Hepatocyte (in vitro differentiated cells): ENCODE measurements at regions not wholly inside any gene's neighbourhood (a gene's known extent, or its start where the extent isn't known, plus 50 kb on each side); places are given as distances from the start of the nearest gene placed in this dataset.

Source experiments
- DNase-seq: peaks from one replicate; pipeline ENCODE4 v3.0.0-alpha.2; 2016; ENCODE audit warnings: low spot score
- H2AFZ ChIP-seq: fragments of 200-600 bp; sonication (generic); 2 replicates; pipeline ENCODE4 v1.6.0; 2016; ENCODE audit warnings: antibody characterized with exemption, mild to moderate bottlenecking
- H3K27ac ChIP-seq: fragments of 200-600 bp; sonication (generic); 2 replicates; pipeline ENCODE4 v1.5.1; 2016; ENCODE audit warnings: mild to moderate bottlenecking
- H3K27me3 ChIP-seq: fragments of 200-600 bp; sonication (generic); 2 replicates; pipeline ENCODE4 v1.6.1; 2016
- H3K36me3 ChIP-seq: fragments of 200-600 bp; sonication (generic); replicated peaks from 2 replicates; pipeline ENCODE4 v1.5.1; 2016; ENCODE audit warnings: low read depth; ENCODE audit not compliant: insufficient read depth
- H3K4me1 ChIP-seq: fragments of 200-600 bp; sonication (generic); 2 replicates; pipeline ENCODE4 v1.5.1; 2016; ENCODE audit warnings: mild to moderate bottlenecking, moderate library complexity; ENCODE audit not compliant: insufficient read depth
- H3K4me2 ChIP-seq: fragments of 200-600 bp; sonication (generic); 2 replicates; pipeline ENCODE4 v1.6.0; 2016
- H3K4me3 ChIP-seq: fragments of 200-600 bp; sonication (generic); 2 replicates; pipeline ENCODE4 v1.5.1; 2016; ENCODE audit warnings: mild to moderate bottlenecking
- H3K79me2 ChIP-seq: fragments of 200-600 bp; sonication (generic); 2 replicates; pipeline ENCODE4 v1.6.0; 2017; ENCODE audit warnings: mild to moderate bottlenecking
- H3K9me2 ChIP-seq: fragments of 200-600 bp; sonication (generic); replicated peaks from 2 replicates; pipeline ENCODE4 v1.6.0; 2017; ENCODE audit warnings: mild to moderate bottlenecking; ENCODE audit not compliant: insufficient read depth
- H3K9me3 ChIP-seq: fragments of 200-600 bp; sonication (generic); 2 replicates; pipeline ENCODE4 v1.5.1; 2016; ENCODE audit warnings: low read depth, mild to moderate bottlenecking
- H4K20me1 ChIP-seq: fragments of 200-600 bp; sonication (generic); 2 replicates; pipeline ENCODE4 v1.6.0; 2016; ENCODE audit warnings: mild to moderate bottlenecking; ENCODE audit not compliant: insufficient read depth, poor library complexity, severe bottlenecking
- CTCF ChIP-seq: fragments of 200-600 bp; sonication (generic); IDR thresholded peaks from 2 replicates; pipeline ENCODE4 v1.5.1; 2016; ENCODE audit warnings: antibody characterized with exemption, mild to moderate bottlenecking; ENCODE audit not compliant: poor library complexity
- EZH2 ChIP-seq: fragments of 200-600 bp; sonication (generic); IDR thresholded peaks from 2 replicates; pipeline ENCODE4 v1.6.1; 2016; ENCODE audit warnings: antibody characterized with exemption, mild to moderate bottlenecking, borderline replicate concordance
- EZH2phosphoT487 ChIP-seq: fragments of 200-600 bp; sonication (generic); IDR thresholded peaks from one replicate; pipeline ENCODE4 v1.6.1; 2018; ENCODE audit warnings: antibody characterized with exemption, mild to moderate bottlenecking, low read depth, moderate library complexity; ENCODE audit not compliant: unreplicated experiment, severe bottlenecking
- WGBS: methylation state at CpG from one replicate; pipeline ENCODE4 v1.1.6; 2016; ENCODE audit warnings: low lambda C conversion rate; ENCODE audit errors: missing lambda C conversion rate; 5-methylcytosine and 5-hydroxymethylcytosine counted together

GRCh38 chr22:48070083-48070482 is 1307.6 kb downstream of the TBC1D22A start:
- no peak overlapping the region for H3K4me3 ChIP-seq
- no peaks in the 10 kb centered on the region for H3K4me1 ChIP-seq
- no peak overlapping the region for H3K4me2 ChIP-seq
- no peaks in the 10 kb centered on the region for H3K79me2 ChIP-seq
- no peaks in the 10 kb centered on the region for H3K27me3 ChIP-seq
- no peak overlapping the region for H3K27ac ChIP-seq
- no peaks in the 10 kb centered on the region for H3K9me2 ChIP-seq
- no peaks in the 10 kb centered on the region for H4K20me1 ChIP-seq
- H3K9me3 ChIP-seq: no peaks in the 10 kb centered on the region
- no peak overlapping the region for H2AFZ ChIP-seq
- TF ChIP-seq EZH2 (no peak), CTCF (no peak), EZH2phosphoT487 (no peak)
- H3K36me3 ChIP-seq: no peaks in the 10 kb centered on the region
- no peak for DNase-seq
- 89% methylated on average over 9 of the region's 9 CpGs for WGBS

- no peak for DNase-seq
- H3K4me2 ChIP-seq: no peak overlapping the region
- no peak overlapping the region for H3K27ac ChIP-seq
- no peaks in the 10 kb centered on the region for H3K27me3 ChIP-seq
- H2AFZ ChIP-seq: no peak overlapping the region
- no peaks in the 10 kb centered on the region for H4K20me1 ChIP-seq
- H3K4me3 ChIP-seq: no peak overlapping the region
- no peak for TF ChIP-seq EZH2phosphoT487
- TF ChIP-seq EZH2: no peak
- no peak for TF ChIP-seq CTCF
- no peaks in the 10 kb centered on the region for H3K9me2 ChIP-seq
- 83% methylated on average over 2 of the region's 2 CpGs for WGBS
- no peaks in the 10 kb centered on the region for H3K79me2 ChIP-seq
- no peaks in the 10 kb centered on the region for H3K9me3 ChIP-seq
- H3K4me1 ChIP-seq: no peaks in the 10 kb centered on the region
- H3K36me3 ChIP-seq: no peaks in the 10 kb centered on the region
Measured at GRCh38 chr22:48069256-48069655, 1306.8 kb downstream of the TBC1D22A start.

GRCh38 chr22:48068323-48068885 is 1306.0 kb downstream of the TBC1D22A start:
- no peaks in the 10 kb centered on the region for H3K79me2 ChIP-seq
- no peak overlapping the region for H2AFZ ChIP-seq
- H3K4me3 ChIP-seq: no peak overlapping the region
- TF ChIP-seq EZH2phosphoT487 (no peak), EZH2 (no peak), CTCF (no peak)
- 91% methylated on average over 18 of the region's 18 CpGs for WGBS
- no peaks in the 10 kb centered on the region for H3K9me2 ChIP-seq
- H3K36me3 ChIP-seq: no peaks in the 10 kb centered on the region
- H3K4me1 ChIP-seq: no peaks in the 10 kb centered on the region
- H3K27me3 ChIP-seq: no peaks in the 10 kb centered on the region
- no peaks in the 10 kb centered on the region for H3K9me3 ChIP-seq
- H3K27ac ChIP-seq: no peak overlapping the region
- H3K4me2 ChIP-seq: no peak overlapping the region
- H4K20me1 ChIP-seq: no peaks in the 10 kb centered on the region
- DNase-seq: no peak

- no peak overlapping the region for H3K4me3 ChIP-seq
- H3K36me3 ChIP-seq: no peaks in the 10 kb centered on the region
- no peak overlapping the region for H2AFZ ChIP-seq
- no peak overlapping the region for H3K27ac ChIP-seq
- no peaks in the 10 kb centered on the region for H3K79me2 ChIP-seq
- 89% methylated on average over 7 of the region's 7 CpGs for WGBS
- DNase-seq: no peak
- H3K9me3 ChIP-seq: no peaks in the 10 kb centered on the region
- no peaks in the 10 kb centered on the region for H3K27me3 ChIP-seq
- TF ChIP-seq EZH2: no peak
- TF ChIP-seq CTCF: no peak
- TF ChIP-seq EZH2phosphoT487: no peak
- no peaks in the 10 kb centered on the region for H4K20me1 ChIP-seq
- no peaks in the 10 kb centered on the region for H3K9me2 ChIP-seq
- H3K4me2 ChIP-seq: no peak overlapping the region
- H3K4me1 ChIP-seq: no peaks in the 10 kb centered on the region
Measured at GRCh38 chr22:48065892-48066291, 1303.4 kb downstream of the TBC1D22A start.
